ENCODE measurements at regions not wholly inside any gene's neighbourhood (a gene's known extent, or its start where the extent isn't known, plus 50 kb on each side); places are given as distances from the start of the nearest gene placed in this dataset.

DNA sequence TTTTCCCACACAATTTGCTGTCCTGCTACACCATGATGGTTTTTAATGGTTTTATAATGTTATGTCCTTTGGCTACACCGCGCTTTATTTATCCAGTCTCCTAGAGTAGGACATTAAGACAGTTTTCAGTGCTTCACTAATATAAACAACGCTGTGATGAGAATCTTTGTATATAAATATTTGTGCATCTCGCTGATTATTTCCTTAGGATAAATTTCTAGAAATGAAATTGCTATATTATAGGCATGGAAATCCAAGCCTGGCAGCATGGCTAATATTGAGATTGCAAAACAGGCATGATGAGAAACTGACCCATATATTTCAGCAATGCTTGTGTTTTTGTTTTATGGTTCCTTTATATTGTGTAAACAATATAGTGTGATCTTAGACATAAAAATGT lies 81.4 kb upstream of the ATXN1 start:
- Histone ChIP-seq H2BK12ac (ENCODE audit: insufficient read length, low read depth, low read length) (no peak overlapping the region), H4K8ac (replicated peaks; ENCODE audit: insufficient read length, low read depth, low read length) (no peak overlapping the region), H2BK20ac (ENCODE audit: low read depth, low read length, poor library complexity, severe bottlenecking) (no peak overlapping the region), H4K91ac (ENCODE audit: insufficient read length, low read depth, low read length) (no peak overlapping the region), H3K27me3 (ENCODE audit: insufficient read depth, low read length) (no peaks in the 10 kb centered on the region), H3K4me1 (ENCODE audit: insufficient read depth, low read length) (peaks cover 3% of the 10 kb centered on the region; the same call in 1 of the 2 replicates), H4K20me1 (ENCODE audit: control insufficient read depth, insufficient read depth, insufficient read length) (no peaks in the 10 kb centered on the region), H2AK5ac (ENCODE audit: insufficient read length, low read length) (no peak overlapping the region), H3K27ac (ENCODE audit: insufficient read length, low read depth, low read length) (no peak overlapping the region), H2BK5ac (ENCODE audit: insufficient read length, low read length) (no peak overlapping the region), H3K14ac (ENCODE audit: insufficient read depth, low read length) (no peak overlapping the region), H3K18ac (ENCODE audit: insufficient read length, low read depth, low read length) (no peak overlapping the region), H3K9ac (ENCODE audit: extremely low read depth, insufficient read length, low read length) (no peak overlapping the region), H3K23me2 (ENCODE audit: insufficient read length, low read depth, low read length, poor library complexity, severe bottlenecking) (no peaks in the 10 kb centered on the region), H2AFZ (ENCODE audit: low read length) (no peak overlapping the region), H2BK15ac (ENCODE audit: low read depth, low read length) (no peak overlapping the region), H3K56ac (ENCODE audit: insufficient read length, low read depth, low read length) (no peak overlapping the region), H3K4ac (ENCODE audit: low read depth, low read length) (no peak overlapping the region), H3K79me1 (ENCODE audit: insufficient read depth, low read depth, low read length, poor library complexity, severe bottlenecking) (no peaks in the 10 kb centered on the region), H2BK120ac (ENCODE audit: low read depth, low read length, poor library complexity, severe bottlenecking) (no peak overlapping the region), H3K9me3 (ENCODE audit: control insufficient read depth, low read depth, low read length) (no peaks in the 10 kb centered on the region), H3K4me2 (ENCODE audit: insufficient read depth, insufficient read length, low read length) (no peak overlapping the region), H4K5ac (ENCODE audit: insufficient read length, low read depth, low read length) (no peak overlapping the region), H3T11ph (ENCODE audit: low read length) (no peak overlapping the region), H3K23ac (ENCODE audit: insufficient read length, low read depth, low read length) (no peak overlapping the region), H3K79me2 (ENCODE audit: insufficient read depth, low read length) (no peaks in the 10 kb centered on the region)
- H3K4me1 Mint-ChIP-seq = peaks cover 8 to 10% of the 10 kb centered on the region in 2 experiments
- TF ChIP-seq, protein P1, sequence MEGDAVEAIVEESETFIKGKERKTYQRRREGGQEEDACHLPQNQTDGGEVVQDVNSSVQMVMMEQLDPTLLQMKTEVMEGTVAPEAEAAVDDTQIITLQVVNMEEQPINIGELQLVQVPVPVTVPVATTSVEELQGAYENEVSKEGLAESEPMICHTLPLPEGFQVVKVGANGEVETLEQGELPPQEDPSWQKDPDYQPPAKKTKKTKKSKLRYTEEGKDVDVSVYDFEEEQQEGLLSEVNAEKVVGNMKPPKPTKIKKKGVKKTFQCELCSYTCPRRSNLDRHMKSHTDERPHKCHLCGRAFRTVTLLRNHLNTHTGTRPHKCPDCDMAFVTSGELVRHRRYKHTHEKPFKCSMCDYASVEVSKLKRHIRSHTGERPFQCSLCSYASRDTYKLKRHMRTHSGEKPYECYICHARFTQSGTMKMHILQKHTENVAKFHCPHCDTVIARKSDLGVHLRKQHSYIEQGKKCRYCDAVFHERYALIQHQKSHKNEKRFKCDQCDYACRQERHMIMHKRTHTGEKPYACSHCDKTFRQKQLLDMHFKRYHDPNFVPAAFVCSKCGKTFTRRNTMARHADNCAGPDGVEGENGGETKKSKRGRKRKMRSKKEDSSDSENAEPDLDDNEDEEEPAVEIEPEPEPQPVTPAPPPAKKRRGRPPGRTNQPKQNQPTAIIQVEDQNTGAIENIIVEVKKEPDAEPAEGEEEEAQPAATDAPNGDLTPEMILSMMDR (conservative IDR thresholded peaks at IDR 0.05) = no peak
- no peaks in the 10 kb centered on the region for H3K36me3 Mint-ChIP-seq (ENCODE audit: insufficient read depth in 1 of 3, low read depth in 3 of 3)
- no CpG with 5 or more reads among the region's 4 CpGs for WGBS (ENCODE audit: extremely low coverage, insufficient read length, low lambda C conversion rate)
- H3K9me3 Mint-ChIP-seq = no peaks in the 10 kb centered on the region
- no peak overlapping the region for H3K27ac Mint-ChIP-seq
- H3K27me3 Mint-ChIP-seq (ENCODE audit: low read depth) = no peaks in the 10 kb centered on the region
- H3K4me3 Mint-ChIP-seq = no peak overlapping the region
- no peak for DNase-seq
